Nephron (organoid): ENCODE measurements at regions not wholly inside any gene's neighbourhood (a gene's known extent, or its start where the extent isn't known, plus 50 kb on each side); places are given as distances from the start of the nearest gene placed in this dataset.

Experiments used
- H3K27ac Mint-ChIP-seq, 3 experiments: 2 replicates each; pipeline ENCODE4 v1.8.0; 2020; ENCODE audit warnings: mixed read lengths in 3 of 3, mild to moderate bottlenecking in 2 of 3, moderate library complexity in 1 of 3
- H3K27me3 Mint-ChIP-seq: 2 replicates; pipeline ENCODE4 v1.8.0; 2021; ENCODE audit warnings: low read depth, mild to moderate bottlenecking, moderate library complexity, mixed read lengths
- H3K36me3 Mint-ChIP-seq: 2 replicates; pipeline ENCODE4 v1.8.0; 2020; ENCODE audit warnings: low read depth, mixed read lengths
- H3K4me1 Mint-ChIP-seq: 2 replicates; pipeline ENCODE4 v1.8.0; 2020; ENCODE audit warnings: mixed read lengths
- H3K4me3 Mint-ChIP-seq, 3 experiments: 2 replicates each; pipeline ENCODE4 v1.8.0; 2020; ENCODE audit warnings: mild to moderate bottlenecking in 3 of 3, mixed read lengths in 3 of 3, moderate library complexity in 2 of 3
- H3K9me3 Mint-ChIP-seq: 2 replicates; pipeline ENCODE4 v1.8.0; 2020; ENCODE audit warnings: mixed read lengths
- TF ChIP-seq, protein P1 (sequence below), 3 experiments: fragments of 200-600 bp; sonication (generic); IDR thresholded peaks; one replicate each; pipeline ENCODE4 v1.5.0; 2021; ENCODE audit warnings: antibody characterized with exemption in 3 of 3; ENCODE audit not compliant: unreplicated experiment in 3 of 3

DNA sequence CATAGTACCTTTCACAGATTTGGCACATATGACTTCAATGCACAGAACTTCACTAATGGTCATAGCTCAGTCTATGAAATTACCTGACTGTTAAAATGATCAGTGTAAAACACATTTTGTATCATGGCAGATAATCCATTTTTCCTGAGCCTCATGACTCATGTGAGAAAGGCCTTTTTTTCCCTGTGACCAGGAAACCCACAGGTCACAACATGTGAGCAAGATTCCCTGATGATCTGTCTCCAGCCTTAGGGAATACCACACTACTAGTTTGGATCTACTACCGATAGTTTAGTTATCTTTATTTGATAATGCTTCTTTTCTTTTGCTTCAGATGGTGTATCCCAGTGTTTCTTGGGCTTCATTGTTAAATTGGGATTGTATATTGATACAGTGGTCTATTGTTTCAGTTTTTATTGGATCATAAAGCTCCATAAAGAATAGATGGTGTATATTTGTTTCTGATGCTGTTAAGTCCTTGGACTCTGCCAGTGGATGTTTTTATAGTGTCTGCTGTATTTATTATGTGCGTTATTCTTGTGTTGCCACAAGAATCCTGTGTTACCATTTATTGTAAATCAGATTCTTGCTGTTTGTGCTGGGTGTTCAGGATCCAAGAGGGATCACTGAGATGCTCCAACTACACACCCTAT lies 248.7 kb upstream of the PELI2 start:
- TF ChIP-seq, protein P1, sequence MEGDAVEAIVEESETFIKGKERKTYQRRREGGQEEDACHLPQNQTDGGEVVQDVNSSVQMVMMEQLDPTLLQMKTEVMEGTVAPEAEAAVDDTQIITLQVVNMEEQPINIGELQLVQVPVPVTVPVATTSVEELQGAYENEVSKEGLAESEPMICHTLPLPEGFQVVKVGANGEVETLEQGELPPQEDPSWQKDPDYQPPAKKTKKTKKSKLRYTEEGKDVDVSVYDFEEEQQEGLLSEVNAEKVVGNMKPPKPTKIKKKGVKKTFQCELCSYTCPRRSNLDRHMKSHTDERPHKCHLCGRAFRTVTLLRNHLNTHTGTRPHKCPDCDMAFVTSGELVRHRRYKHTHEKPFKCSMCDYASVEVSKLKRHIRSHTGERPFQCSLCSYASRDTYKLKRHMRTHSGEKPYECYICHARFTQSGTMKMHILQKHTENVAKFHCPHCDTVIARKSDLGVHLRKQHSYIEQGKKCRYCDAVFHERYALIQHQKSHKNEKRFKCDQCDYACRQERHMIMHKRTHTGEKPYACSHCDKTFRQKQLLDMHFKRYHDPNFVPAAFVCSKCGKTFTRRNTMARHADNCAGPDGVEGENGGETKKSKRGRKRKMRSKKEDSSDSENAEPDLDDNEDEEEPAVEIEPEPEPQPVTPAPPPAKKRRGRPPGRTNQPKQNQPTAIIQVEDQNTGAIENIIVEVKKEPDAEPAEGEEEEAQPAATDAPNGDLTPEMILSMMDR (IDR thresholded peaks at IDR 0.05; ENCODE audit: unreplicated experiment in 3 of 3) = no peak
- Mint-ChIP-seq H3K9me3 (peaks cover 6% of the 10 kb centered on the region), H3K4me3 (no peak overlapping the region), H3K27me3 (no peaks in the 10 kb centered on the region), H3K4me1 (no peaks in the 10 kb centered on the region), H3K27ac (no peak overlapping the region), H3K36me3 (no peaks in the 10 kb centered on the region)

DNA sequence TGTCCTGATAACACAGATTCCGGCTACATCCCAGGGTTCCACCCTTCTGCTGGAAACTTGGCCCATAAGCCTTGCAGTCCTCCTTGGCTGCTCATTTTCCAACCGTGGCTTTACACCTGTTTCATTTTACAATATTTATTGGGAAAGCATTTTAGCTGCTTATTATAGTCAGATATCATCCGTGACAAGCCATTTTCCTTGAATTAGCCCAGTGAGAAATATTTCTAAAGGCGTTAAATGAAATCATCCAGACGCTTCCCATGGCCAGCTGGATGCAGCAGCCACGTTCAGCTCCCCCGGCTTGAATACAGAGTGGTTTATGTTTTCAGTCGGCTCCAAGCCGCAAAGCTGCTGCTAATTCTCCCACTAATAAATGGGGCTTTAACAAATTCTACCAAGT lies 245.0 kb upstream of the PELI2 start:
- Mint-ChIP-seq H3K27ac (no peak overlapping the region), H3K27me3 (no peaks in the 10 kb centered on the region), H3K36me3 (no peaks in the 10 kb centered on the region), H3K4me1 (no peaks in the 10 kb centered on the region), H3K9me3 (no peaks in the 10 kb centered on the region), H3K4me3 (no peak overlapping the region)
- TF ChIP-seq, protein P1 (IDR thresholded peaks at IDR 0.05; ENCODE audit: unreplicated experiment in 3 of 3) = no peak

DNA sequence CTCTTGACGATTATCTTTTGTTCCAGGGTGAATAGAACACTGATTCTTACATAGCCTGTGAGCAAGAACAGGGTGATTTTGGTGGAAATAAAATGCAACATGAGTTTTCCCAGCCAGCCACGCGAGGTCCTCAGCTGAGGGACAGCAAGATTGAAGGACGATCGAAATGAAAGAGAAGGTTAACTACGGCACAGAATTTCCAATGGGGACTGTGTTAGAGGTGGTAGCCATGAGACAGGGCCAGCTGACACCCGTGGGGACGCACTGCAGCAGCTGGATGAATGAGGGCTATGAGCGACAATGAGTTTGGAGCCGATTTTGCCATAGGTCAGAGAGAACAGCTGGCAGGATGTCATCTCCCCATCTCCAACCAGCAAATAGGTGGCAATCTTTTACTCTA lies 243.4 kb upstream of the PELI2 start:
- peaks cover 4% of the 10 kb centered on the region for H3K27me3 Mint-ChIP-seq

DNA sequence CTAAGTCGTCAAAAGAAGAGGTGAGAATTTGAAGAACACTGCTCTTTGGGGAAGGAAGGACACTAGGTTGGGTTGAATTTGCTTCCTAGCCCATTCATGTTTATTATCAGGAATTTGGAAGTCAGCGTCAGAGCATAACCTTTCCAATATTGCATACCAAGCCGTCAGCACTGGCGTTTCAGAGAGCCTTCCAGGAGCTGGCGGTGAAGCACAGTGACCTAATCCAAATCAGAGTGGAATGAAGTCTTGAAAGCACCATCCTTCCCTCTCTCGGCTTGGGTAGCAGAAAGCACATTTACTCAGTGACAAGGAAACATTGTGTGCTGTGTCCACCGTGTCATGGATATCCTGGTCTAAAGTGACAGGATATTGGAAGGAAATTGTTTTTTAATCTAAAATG lies 240.3 kb upstream of the PELI2 start:
- H3K36me3 Mint-ChIP-seq = no peaks in the 10 kb centered on the region
- TF ChIP-seq, protein P1 (IDR thresholded peaks at IDR 0.05; ENCODE audit: unreplicated experiment in 3 of 3) = no peak
- H3K27ac Mint-ChIP-seq = no peak overlapping the region
- peaks cover 4% of the 10 kb centered on the region for H3K27me3 Mint-ChIP-seq
- H3K4me3 Mint-ChIP-seq = no peak overlapping the region
- H3K4me1 Mint-ChIP-seq = no peaks in the 10 kb centered on the region
- no peaks in the 10 kb centered on the region for H3K9me3 Mint-ChIP-seq

More for the DNA sequence above, 243.4 kb upstream of the PELI2 start:
- H3K36me3 Mint-ChIP-seq = no peaks in the 10 kb centered on the region
- no peaks in the 10 kb centered on the region for H3K4me1 Mint-ChIP-seq
- H3K4me3 Mint-ChIP-seq = no peak overlapping the region
- no peak overlapping the region for H3K27ac Mint-ChIP-seq
- H3K9me3 Mint-ChIP-seq = no peaks in the 10 kb centered on the region
- TF ChIP-seq, protein P1 (IDR thresholded peaks at IDR 0.05; ENCODE audit: unreplicated experiment in 3 of 3) = no peak

DNA sequence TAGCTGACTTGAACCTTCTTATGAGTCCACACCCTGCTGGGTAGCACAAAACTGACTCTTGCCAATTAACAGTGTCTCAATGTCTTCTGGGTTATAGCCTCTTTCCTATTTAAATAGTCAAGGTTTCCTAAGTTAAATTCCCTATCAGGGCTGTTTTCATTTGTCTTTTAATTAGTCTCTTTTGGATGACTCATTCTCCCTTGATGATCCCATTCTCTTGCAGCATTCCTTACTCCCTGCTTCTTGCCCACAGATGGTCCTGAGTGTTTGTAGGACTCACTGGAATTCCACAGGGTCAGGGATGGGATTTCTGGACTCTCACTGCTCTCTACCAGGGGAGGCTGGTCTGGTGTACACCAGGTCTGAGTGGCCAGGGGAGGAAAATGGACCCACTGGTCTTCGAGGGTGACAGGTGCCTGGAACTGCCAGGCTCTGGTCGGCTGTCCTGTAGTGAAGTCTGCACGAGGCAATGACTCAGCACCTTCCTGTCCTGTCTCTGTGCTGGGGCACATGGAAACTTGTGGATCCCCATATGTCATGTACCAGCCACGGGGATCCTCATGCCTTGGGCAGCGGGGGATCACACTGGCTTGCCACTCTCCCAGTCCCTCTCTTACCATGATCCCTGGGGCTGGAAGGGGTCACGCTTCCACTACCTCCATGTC lies 236.5 kb upstream of the PELI2 start:
- Mint-ChIP-seq H3K4me1 (no peaks in the 10 kb centered on the region), H3K27me3 (peaks cover 4% of the 10 kb centered on the region), H3K9me3 (no peaks in the 10 kb centered on the region), H3K27ac (no peak overlapping the region), H3K4me3 (no peak overlapping the region), H3K36me3 (no peaks in the 10 kb centered on the region)
- TF ChIP-seq, protein P1 (IDR thresholded peaks at IDR 0.05; ENCODE audit: unreplicated experiment in 3 of 3) = no peak

DNA sequence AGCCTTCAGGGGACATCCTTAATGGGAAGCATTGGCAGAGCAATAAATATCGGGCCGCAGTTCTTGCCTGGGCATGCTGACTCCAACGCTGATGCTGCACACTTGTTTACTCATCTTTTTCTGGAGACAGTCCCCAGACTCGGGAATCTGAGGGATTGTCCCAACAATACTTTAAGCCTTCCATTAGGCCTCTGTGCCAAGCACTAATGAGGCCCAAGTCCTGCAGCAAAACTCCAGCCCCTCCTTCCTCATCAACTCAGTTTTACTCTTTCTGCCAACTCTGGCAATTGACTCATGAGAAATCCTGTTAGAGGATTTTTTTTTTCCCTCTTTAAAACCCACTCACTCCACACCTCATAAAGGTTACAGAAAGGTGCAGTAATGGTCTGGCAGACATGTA lies 233.4 kb upstream of the PELI2 start:
- H3K9me3 Mint-ChIP-seq = no peaks in the 10 kb centered on the region
- H3K4me1 Mint-ChIP-seq = no peaks in the 10 kb centered on the region
- no peaks in the 10 kb centered on the region for H3K27me3 Mint-ChIP-seq
- TF ChIP-seq, protein P1 (IDR thresholded peaks at IDR 0.05; ENCODE audit: unreplicated experiment in 3 of 3) = no peak
- no peak overlapping the region for H3K27ac Mint-ChIP-seq
- no peak overlapping the region for H3K4me3 Mint-ChIP-seq
- no peaks in the 10 kb centered on the region for H3K36me3 Mint-ChIP-seq
